ENCODE measurements at regions not wholly inside any gene's neighbourhood (a gene's known extent, or its start where the extent isn't known, plus 50 kb on each side); places are given as distances from the start of the nearest gene placed in this dataset.

DNA sequence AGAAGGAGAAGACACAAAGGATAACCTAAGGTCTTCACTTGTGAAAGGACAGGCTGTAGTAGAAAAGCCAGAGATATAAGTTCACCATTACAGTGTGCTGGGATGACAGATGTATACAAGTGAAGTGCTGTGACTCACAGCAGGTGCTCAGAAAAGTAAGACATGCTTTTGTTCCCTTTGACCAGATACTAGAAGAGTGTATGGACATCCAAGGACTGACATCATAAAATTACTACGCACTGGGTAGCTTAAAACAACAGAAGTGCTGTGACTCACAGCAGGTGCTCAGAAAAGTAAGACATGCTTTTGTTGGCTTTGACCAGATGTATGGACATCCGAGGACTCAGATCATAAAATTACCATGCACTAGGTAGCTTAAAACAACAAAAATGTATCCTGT lies 61.6 kb upstream of the BTC start:
- H3K4me3 Mint-ChIP-seq (ENCODE audit: unreplicated experiment), result no peak overlapping the region
- no peaks in the 10 kb centered on the region for H3K9me3 Mint-ChIP-seq (ENCODE audit: unreplicated experiment)
- DNase-seq (ENCODE audit: extremely low spot score, unreplicated experiment), result no peak
- peaks cover 6% of the 10 kb centered on the region for H3K27me3 Mint-ChIP-seq (ENCODE audit: unreplicated experiment)
- no peaks in the 10 kb centered on the region for H3K36me3 Mint-ChIP-seq (ENCODE audit: unreplicated experiment)
- H3K4me1 Mint-ChIP-seq (ENCODE audit: unreplicated experiment), result no peaks in the 10 kb centered on the region
- no peak for TF ChIP-seq CTCF (IDR thresholded peaks at IDR 0.05)
- H3K27ac Mint-ChIP-seq (ENCODE audit: unreplicated experiment), result no peak overlapping the region

GRCh38 chr4:74848774-74849173 lies 54.5 kb upstream of the BTC start:
- no peaks in the 10 kb centered on the region for H3K4me1 Mint-ChIP-seq (ENCODE audit: unreplicated experiment)
- DNase-seq (ENCODE audit: extremely low spot score, unreplicated experiment), result no peak
- no peaks in the 10 kb centered on the region for H3K36me3 Mint-ChIP-seq (ENCODE audit: unreplicated experiment)
- H3K9me3 Mint-ChIP-seq (ENCODE audit: unreplicated experiment), result peaks cover 14% of the 10 kb centered on the region
- H3K4me3 Mint-ChIP-seq (ENCODE audit: unreplicated experiment), result no peak overlapping the region
- peaks cover 9% of the 10 kb centered on the region for H3K27me3 Mint-ChIP-seq (ENCODE audit: unreplicated experiment)
- H3K27ac Mint-ChIP-seq (ENCODE audit: unreplicated experiment), result no peak overlapping the region
- no peak for TF ChIP-seq CTCF (IDR thresholded peaks at IDR 0.05)

- Mint-ChIP-seq H3K4me1 (ENCODE audit: unreplicated experiment) (no peaks in the 10 kb centered on the region), H3K4me3 (ENCODE audit: unreplicated experiment) (no peak overlapping the region), H3K27ac (ENCODE audit: unreplicated experiment) (no peak overlapping the region), H3K9me3 (ENCODE audit: unreplicated experiment) (peaks cover 14% of the 10 kb centered on the region), H3K36me3 (ENCODE audit: unreplicated experiment) (no peaks in the 10 kb centered on the region), H3K27me3 (ENCODE audit: unreplicated experiment) (peaks cover 5% of the 10 kb centered on the region)
- no peak for TF ChIP-seq CTCF (IDR thresholded peaks at IDR 0.05)
- no peak for DNase-seq (ENCODE audit: extremely low spot score, unreplicated experiment)
Observed at GRCh38 chr4:74845834-74846233, 51.5 kb upstream of the BTC start.

All from osteocyte (in vitro differentiated cells).